ENCODE measurements at regions not wholly inside any gene's neighbourhood (a gene's known extent, or its start where the extent isn't known, plus 50 kb on each side); places are given as distances from the start of the nearest gene placed in this dataset.

- no peaks in the 10 kb centered on the region for H4K20me1 ChIP-seq (ENCODE audit: control insufficient read depth, insufficient read depth, insufficient read length)
- H3K18ac ChIP-seq (ENCODE audit: insufficient read length, low read depth, low read length), result no peak overlapping the region
- no CpG with 5 or more reads among the region's 13 CpGs for WGBS (ENCODE audit: extremely low coverage, insufficient read length, low lambda C conversion rate)
- H4K91ac ChIP-seq (ENCODE audit: insufficient read length, low read depth, low read length), result no peak overlapping the region
- no peak overlapping the region for H3K14ac ChIP-seq (ENCODE audit: insufficient read depth, low read length)
- H3K4me3 Mint-ChIP-seq, result no peak overlapping the region
- TF ChIP-seq CTCF (conservative IDR thresholded peaks at IDR 0.05), result no peak
- no peak overlapping the region for H2BK20ac ChIP-seq (ENCODE audit: low read depth, low read length, poor library complexity, severe bottlenecking)
- no peak overlapping the region for H3K4ac ChIP-seq (ENCODE audit: low read depth, low read length)
- no peak overlapping the region for H3K27ac Mint-ChIP-seq
- no peaks in the 10 kb centered on the region for H3K4me1 ChIP-seq (ENCODE audit: insufficient read depth, low read length)
- H3K56ac ChIP-seq (ENCODE audit: insufficient read length, low read depth, low read length), result no peak overlapping the region
- H3K9ac ChIP-seq (ENCODE audit: extremely low read depth, insufficient read length, low read length), result no peak overlapping the region
- H3K23ac ChIP-seq (ENCODE audit: insufficient read length, low read depth, low read length), result no peak overlapping the region
- no peak overlapping the region for H2BK5ac ChIP-seq (ENCODE audit: insufficient read length, low read length)
- H2BK15ac ChIP-seq (ENCODE audit: low read depth, low read length), result no peak overlapping the region
- no peaks in the 10 kb centered on the region for H3K36me3 Mint-ChIP-seq (ENCODE audit: insufficient read depth in 1 of 3, low read depth in 3 of 3)
- H3K4me1 Mint-ChIP-seq, result no peaks in the 10 kb centered on the region; a peak in 1 of 4 replicates
- H3K9me3 ChIP-seq (ENCODE audit: control insufficient read depth, low read depth, low read length), result no peaks in the 10 kb centered on the region
- no peak overlapping the region for H3K27ac ChIP-seq (ENCODE audit: insufficient read length, low read depth, low read length)
- H2AFZ ChIP-seq (ENCODE audit: low read length), result no peak overlapping the region
- no peak overlapping the region for H2AK5ac ChIP-seq (ENCODE audit: insufficient read length, low read length)
- peaks cover 7 to 8% of the 10 kb centered on the region in 2 experiments for H3K9me3 Mint-ChIP-seq
- no peaks in the 10 kb centered on the region for H3K23me2 ChIP-seq (ENCODE audit: insufficient read length, low read depth, low read length, poor library complexity, severe bottlenecking)
- H2BK120ac ChIP-seq (ENCODE audit: low read depth, low read length, poor library complexity, severe bottlenecking), result no peak overlapping the region
- no peak overlapping the region for H2BK12ac ChIP-seq (ENCODE audit: insufficient read length, low read depth, low read length)
- H3K79me1 ChIP-seq (ENCODE audit: insufficient read depth, low read depth, low read length, poor library complexity, severe bottlenecking), result no peaks in the 10 kb centered on the region
- no peak overlapping the region for H4K5ac ChIP-seq (ENCODE audit: insufficient read length, low read depth, low read length)
- no peak overlapping the region for H3T11ph ChIP-seq (ENCODE audit: low read length)
- DNase-seq, result no peak
- H3K27me3 Mint-ChIP-seq (ENCODE audit: low read depth), result peaks cover 99% of the 10 kb centered on the region
- H4K8ac ChIP-seq (replicated peaks; ENCODE audit: insufficient read length, low read depth, low read length), result no peak overlapping the region
- H3K27me3 ChIP-seq (ENCODE audit: insufficient read depth, low read length), result no peaks in the 10 kb centered on the region; the same call in 1 of the 2 replicates
- H3K4me2 ChIP-seq (ENCODE audit: insufficient read depth, insufficient read length, low read length), result no peak overlapping the region
- no peaks in the 10 kb centered on the region for H3K79me2 ChIP-seq (ENCODE audit: insufficient read depth, low read length)
Observed at GRCh38 chr2:120452945-120453634, 107.2 kb downstream of the INHBB start.

Data from H9 (cell line).